HG02798 (cell line): ENCODE measurements at regions not wholly inside any gene's neighbourhood (a gene's known extent, or its start where the extent isn't known, plus 50 kb on each side); places are given as distances from the start of the nearest gene placed in this dataset.
A peak's percentile ranks its signal among the peaks of the same experiment; 100 is the strongest.

Source experiments
- ATAC-seq: cut with Tn5 transposase; IDR thresholded peaks from one replicate; pipeline ENCODE4 v1.9.1; 2021; ENCODE audit warnings: mild to moderate bottlenecking; ENCODE audit not compliant: unreplicated experiment, poor library complexity

DNA sequence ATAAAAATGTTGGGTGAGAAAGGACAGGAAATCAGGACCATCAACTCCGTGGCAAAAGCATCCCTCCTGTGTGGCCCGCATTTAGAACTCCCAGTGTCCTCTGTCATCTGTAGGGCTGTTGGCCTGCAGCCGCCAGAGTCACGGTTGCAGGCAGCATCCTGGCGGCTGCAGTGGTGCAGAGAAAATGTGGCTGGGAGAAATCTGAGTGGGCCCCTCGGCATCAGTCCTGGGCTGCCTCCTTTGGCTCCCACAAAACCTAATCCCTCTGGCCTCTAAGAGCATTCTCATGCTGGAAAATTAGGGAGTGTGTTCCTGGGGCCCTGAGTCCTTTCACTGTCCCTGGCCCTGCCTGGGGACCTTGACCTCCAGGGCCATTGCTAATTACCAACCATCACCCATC is 121.9 kb downstream of the WT1 start:
- no peak for ATAC-seq

DNA sequence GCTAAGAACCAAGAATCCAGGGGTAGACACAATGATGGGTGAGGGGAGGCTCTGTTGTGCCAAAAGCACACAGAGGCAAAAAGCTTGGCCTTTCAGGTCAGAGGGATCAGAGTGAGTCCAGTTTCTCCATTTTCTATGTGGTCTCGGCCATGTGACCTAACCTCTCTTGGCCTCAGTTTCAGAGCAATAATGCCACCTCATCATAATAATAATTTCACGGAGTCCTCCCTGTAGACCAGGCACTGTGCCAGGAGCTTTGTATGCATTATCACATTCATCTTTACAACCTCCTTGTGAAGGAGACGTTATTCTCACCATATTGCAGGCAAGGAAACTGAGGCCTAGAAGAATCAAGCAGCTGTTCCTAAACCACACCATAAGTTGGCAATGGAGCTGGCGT is 120.2 kb downstream of the WT1 start:
- ATAC-seq, result no peak

DNA sequence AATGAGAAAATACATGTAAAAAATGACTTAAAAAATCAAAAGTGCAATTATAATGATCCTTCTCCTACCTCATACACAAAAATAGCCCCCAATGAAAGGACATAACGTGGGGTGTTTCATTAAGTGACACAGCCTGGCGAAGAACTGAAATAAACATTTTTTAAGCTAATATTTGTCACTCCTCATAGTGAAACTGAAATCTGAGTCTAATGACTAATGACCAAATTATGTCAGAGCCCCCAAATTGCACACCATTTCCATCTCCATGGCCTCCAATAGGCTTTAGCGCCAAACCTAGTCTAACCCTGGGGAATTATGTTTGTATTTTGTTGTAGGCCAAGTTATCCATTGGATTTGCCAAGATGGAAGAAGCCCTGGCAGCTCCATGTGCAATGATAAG is 119.1 kb downstream of the WT1 start:
- no peak for ATAC-seq

DNA sequence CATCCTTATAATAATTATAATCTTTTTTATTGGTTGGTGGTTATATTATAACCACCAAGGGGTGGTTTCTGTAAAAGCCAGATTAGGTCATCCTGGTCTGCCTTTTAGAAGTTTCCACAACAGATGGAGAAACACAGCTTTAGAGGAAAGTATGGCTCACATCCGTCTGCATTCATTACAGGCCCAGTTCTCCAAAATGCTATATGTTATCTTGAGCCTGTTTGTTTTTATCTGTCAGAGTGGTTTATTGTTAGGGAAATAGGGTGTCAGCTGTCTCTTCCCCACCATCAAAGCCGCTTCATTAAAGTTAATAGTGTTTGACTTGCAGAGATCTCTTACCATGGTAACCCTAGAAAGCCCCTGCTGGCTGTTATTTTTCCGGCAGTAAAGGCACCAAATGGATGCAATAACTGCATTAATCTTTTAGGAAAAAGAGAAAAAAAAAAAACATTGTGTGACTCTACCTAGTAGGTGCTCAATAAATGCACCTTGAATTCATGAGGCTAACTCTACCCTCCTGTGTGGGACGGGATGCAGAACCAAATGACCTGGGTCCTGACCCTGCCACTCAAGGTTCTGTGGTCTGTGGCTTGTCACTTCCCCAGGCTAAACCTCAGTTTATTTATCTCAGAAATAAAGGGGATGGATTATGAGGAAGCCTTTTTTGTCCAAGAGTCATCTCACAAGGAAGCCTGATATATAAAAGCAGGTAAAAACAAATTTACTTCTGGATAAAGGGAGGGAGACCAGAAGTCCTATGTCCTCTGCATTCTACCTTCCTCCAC is 118.3 kb downstream of the WT1 start:
- no peak for ATAC-seq

DNA sequence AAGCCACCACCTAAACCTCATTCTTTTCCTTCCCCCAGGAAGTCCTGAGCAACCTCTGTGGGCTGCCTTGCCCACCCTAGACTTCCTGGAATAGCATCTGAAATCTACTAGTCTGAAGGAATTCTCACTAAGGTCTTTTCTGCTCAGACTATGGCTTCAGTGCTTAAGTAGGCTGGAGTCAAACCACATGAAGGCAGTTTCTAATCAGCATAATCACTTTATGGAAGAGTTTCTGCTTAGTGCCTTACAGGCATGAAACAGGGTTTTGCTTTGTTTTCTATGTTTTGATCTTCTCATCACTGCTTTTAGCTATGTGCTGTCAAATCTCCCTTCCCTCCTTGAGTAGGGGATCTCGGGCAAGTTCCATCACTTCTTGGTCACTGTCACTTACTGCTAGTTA is 117.7 kb downstream of the WT1 start:
- no peak for ATAC-seq

DNA sequence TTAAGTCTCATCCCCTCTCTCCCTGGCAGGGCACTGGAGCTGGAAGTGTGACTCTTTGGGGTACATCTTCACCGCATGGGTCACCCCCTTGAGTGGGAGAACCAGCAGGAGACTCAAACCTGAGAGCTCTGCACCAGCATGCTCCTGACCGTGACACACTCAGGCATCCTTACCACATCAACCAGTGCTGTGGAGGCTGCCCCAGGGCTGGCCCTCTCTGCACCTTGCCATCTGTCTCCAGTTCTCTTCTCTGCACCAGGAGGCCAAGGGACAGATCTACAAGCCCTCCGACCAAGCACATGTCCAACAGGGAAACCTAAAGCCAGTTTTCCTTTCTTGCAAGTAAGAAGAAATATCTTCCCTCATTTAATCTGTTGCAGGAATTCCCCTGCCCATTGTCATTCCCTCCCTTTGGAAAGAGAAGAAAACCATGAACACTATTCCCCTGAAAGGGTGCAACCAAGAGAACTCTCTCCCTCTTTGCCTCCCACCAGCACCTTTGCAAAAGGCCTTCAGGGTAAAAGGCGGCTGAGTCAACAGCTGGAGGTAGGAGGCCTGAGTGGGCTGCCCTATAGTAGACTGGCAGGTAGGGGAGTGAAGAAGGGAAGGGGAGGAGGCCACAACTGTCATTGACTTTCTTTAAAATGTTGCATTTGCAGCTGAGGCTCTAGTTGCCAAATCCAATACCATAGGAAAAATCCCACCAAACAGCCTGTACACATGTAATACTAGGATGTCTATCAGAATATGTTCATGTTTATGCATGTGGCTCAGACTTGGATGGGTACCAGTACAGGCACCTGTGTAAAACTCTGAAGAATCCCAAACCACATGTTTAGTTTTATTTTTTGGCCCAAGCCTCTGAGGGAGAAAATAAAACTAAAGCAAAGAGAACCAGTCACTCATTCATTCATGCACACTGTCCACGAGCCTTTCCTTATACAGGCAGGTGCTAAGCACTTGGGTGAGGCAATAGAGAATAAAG is 117.0 kb downstream of the WT1 start:
- ATAC-seq, result no peak

DNA sequence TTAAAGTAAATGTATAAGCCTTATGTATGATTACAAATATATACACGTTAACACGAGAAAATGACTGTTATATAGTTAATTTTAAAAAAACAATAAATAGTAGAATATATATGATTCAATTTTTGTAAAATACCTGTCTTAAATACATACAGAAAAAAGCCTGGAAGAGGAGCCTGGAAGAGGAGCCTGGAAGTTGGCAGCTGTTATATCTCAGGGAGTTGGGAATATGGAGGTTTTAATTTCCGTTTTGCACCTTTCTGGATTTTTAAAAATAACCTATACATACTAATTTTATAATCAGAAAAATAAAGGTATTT is 111.6 kb downstream of the WT1 start:
- no peak for ATAC-seq

DNA sequence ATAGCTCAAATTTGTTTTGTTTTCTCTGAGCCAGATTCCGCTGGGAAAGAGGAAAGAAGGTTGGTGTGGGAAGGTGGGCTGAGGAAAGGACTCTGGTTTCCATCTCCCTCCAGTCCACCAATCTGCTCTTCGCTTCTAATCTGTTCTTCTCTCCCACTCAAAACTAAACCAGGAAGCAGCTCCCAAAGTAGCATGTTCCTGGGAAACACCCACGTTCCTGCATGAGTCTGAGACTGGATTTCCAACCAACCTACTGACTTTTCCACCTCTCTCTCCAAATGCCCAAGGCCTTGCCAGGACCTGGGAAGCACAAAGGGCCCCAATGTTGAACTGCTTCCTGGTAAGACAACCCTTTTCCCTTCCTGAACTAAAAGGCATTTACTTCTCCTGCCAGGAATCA is 110.2 kb downstream of the WT1 start:
- ATAC-seq, result no peak

DNA sequence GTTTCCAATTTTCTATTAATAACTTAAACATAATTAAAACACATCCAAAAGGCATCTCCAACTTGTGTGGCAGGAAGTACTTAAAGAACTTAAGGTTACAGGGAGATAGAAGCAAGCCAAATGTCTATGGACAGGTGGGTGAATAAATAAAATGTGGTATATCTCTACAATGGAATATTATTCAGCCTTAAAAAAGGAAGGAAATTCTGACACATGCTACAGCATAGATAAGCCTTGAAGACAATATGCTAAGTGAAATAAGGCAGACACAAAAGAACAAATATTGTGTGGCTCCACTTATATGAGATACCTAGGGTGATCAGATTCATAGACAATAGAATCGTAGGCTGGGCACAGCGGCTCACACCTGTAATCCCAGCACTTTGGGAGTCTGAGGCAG is 109.6 kb downstream of the WT1 start:
- no peak for ATAC-seq

DNA sequence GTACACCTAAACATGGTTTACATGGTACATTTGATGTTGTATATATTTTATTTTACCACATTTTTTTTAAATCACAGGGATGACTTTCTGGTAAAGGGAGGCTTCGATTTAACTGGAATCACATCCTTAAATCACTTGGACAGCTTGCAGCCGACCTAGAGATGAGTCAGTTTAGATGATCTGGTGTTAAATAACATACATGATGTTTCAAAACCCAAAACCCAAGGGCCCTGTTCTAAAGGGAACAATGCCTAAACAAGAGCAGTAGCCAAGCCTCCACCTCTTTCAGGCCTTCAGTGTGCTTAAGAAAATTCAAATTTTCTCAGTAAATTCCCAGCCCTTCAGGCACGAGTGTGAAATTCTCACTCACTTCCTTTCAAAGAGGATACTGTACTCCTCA is 108.8 kb downstream of the WT1 start:
- ATAC-seq, result no peak

DNA sequence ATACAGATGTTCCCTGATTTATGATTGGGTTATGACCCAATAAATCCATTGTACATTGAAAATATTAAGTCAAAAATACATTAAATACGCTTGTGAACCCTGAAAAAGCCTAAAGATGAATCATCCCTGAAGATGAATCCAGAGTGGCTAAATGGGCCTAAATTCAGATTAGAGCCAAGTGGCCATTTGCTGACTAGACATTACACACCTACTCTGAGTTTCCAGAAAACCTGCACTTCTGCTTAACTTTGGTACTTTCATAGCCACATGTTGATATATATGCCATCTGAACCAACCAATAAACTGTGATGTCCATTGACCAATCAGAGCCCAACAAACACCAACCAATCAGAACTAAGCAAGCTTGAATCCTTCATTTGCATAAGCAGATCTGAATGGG is 106.9 kb downstream of the WT1 start:
- ATAC-seq, result no peak

DNA sequence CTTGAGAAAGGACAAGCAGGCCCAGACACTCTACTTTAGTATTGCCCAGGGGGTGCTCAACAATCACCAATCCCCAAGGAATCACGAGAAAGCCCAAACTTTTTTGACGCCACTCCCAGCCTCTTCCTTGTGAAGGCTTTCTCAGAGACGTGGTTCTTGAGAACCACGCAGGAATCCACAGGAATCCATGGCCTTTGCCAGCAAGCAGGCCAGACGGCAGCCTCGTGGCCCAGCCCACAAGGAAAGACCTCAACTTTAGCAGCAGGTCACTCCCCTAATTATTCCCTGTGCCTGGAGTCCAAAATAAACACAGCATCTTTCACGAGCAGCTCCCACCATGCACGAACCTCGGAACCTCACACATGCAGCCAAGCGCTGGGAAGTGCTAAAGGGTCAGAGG is 104.2 kb downstream of the WT1 start:
- no peak for ATAC-seq

DNA sequence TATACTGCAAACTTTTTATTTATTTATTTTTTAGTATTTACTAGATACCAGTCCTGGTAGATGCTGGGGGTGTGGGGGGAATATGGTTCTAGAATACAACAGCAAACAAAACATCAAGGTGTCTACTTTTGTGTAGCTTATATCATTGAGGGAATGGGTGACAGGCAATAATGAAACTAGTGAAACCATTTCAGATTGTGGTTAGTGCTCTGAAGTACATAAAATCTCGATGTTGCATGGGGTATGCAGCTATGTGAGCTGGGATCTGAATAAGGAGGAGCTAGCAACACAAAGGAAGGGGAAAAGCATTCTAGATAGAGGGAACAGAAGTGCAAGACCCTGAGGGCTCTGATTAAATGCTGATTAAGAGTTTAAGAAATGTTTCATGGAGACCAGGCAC is 103.5 kb downstream of the WT1 start:
- no peak for ATAC-seq

DNA sequence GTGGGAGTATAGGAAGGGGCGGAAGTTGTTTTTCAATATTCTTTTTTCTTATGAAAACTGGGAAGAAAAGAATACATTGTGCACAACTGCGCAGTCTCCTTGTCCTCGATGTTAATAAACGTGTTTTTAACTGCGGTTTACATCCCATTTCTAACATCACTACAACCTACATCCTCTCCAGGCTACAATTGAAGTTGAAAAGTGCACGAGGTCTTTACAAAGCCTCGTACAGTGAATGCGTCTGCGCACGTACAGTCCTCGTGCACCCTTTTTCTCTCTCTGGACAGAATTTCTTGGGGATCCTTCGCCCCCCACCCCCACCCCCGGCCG is 102.4 kb downstream of the WT1 start:
- no peak for ATAC-seq

DNA sequence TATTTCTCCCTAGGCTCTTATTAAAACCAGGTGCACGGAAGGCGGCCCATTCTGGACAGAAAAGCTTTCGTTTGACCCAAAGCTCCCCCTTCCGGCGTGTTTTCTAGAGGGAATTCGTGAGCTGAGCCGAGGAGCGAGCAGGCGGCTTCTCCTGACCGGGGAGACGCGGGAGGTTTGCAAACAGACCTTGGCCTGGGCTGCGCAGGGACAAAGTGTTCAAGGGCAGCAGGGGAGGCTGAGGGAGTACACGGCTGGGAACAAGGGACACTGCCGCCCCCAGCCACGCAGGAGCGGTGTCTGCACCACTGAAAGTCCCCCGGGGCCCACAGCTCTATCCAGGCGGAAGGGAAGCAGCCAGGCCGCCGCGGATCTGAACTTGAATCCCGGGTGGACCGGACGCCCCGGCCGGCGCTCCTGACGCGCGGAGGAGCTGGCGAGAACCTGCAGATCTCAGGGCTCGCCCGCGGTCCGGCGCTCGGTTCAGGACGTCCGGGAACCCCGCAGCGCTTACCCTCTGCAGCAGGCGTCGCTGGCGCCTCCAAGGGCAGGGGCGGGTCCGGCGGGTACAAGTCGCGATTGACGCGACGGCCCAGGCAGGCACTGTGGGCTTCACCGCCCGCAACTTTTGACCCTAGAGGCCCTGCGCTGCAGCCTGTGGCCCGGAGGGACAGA is 101.9 kb downstream of the WT1 start:
- ATAC-seq, result no peak

DNA sequence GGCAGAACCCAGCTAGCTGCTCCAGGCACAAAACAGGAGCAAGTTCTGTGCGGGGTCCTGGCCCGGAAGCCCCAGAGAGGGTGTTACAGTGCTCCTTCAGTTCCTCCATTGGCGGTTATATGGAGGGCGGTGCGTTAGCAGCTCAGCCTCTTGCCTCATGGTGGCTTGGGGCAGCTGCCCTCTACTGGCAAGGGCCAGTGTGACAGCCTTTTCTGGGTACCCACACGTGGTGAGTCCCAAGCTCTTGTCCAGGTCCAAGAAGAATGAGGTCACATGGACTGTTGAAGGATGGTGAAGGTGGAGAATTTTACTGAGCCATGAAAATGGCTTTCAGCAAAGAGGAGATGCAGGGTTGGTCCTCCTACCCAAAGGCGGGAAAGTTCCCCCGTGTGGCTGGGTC is 100.5 kb downstream of the WT1 start:
- ATAC-seq, result peak; percentile 36
